H9 (cell line): ENCODE measurements at regions not wholly inside any gene's neighbourhood (a gene's known extent, or its start where the extent isn't known, plus 50 kb on each side); places are given as distances from the start of the nearest gene placed in this dataset.

Source experiments
- DNase-seq: peaks from one replicate; pipeline ENCODE4 v3.0.0-alpha.2; 2017
- H2AFZ ChIP-seq: one replicate; pipeline ENCODE4 v1.6.1; 2013; ENCODE audit warnings: mild to moderate bottlenecking, low read length, control low read depth, moderate library complexity
- H2AK5ac ChIP-seq: 2 replicates; pipeline ENCODE4 v1.6.1; 2013; ENCODE audit warnings: low read length, control low read depth, mixed read lengths; ENCODE audit not compliant: insufficient read length
- H2BK120ac ChIP-seq: one replicate; pipeline ENCODE4 v1.6.1; 2013; ENCODE audit warnings: low read depth, mild to moderate bottlenecking, low read length, control low read depth, inconsistent platforms; ENCODE audit not compliant: poor library complexity, severe bottlenecking
- H2BK12ac ChIP-seq: 2 replicates; pipeline ENCODE4 v1.6.1; 2013; ENCODE audit warnings: low read length, control low read depth, mixed read lengths, low read depth; ENCODE audit not compliant: insufficient read length
- H2BK15ac ChIP-seq: 2 replicates; pipeline ENCODE4 v1.6.1; 2013; ENCODE audit warnings: low read depth, low read length, control low read depth
- H2BK20ac ChIP-seq: one replicate; pipeline ENCODE4 v1.6.1; 2013; ENCODE audit warnings: low read depth, mild to moderate bottlenecking, low read length, control low read depth, inconsistent platforms; ENCODE audit not compliant: poor library complexity, severe bottlenecking
- H2BK5ac ChIP-seq: 2 replicates; pipeline ENCODE4 v1.6.1; 2013; ENCODE audit warnings: low read length, control low read depth, mixed read lengths; ENCODE audit not compliant: insufficient read length
- H3K14ac ChIP-seq: 2 replicates; pipeline ENCODE4 v1.6.1; 2013; ENCODE audit warnings: low read length, control low read depth; ENCODE audit not compliant: insufficient read depth
- H3K18ac ChIP-seq: 2 replicates; pipeline ENCODE4 v1.6.1; 2013; ENCODE audit warnings: low read depth, mild to moderate bottlenecking, mixed read lengths, low read length, control low read depth; ENCODE audit not compliant: insufficient read length
- H3K23ac ChIP-seq: 2 replicates; pipeline ENCODE4 v1.6.1; 2013; ENCODE audit warnings: low read length, control low read depth, mixed read lengths, low read depth; ENCODE audit not compliant: insufficient read length
- H3K23me2 ChIP-seq: 2 replicates; pipeline ENCODE4 v1.6.1; 2013; ENCODE audit warnings: low read depth, mild to moderate bottlenecking, mixed read lengths, low read length, control low read depth; ENCODE audit not compliant: insufficient read length, poor library complexity, severe bottlenecking
- H3K27ac ChIP-seq: 2 replicates; pipeline ENCODE4 v1.5.1; 2013; ENCODE audit warnings: low read length, control low read depth, mixed read lengths, low read depth; ENCODE audit not compliant: insufficient read length
- H3K27me3 ChIP-seq: 2 replicates; pipeline ENCODE4 v1.6.1; 2013; ENCODE audit warnings: low read length, control low read depth, inconsistent platforms; ENCODE audit not compliant: insufficient read depth
- H3K4ac ChIP-seq: 2 replicates; pipeline ENCODE4 v1.6.1; 2013; ENCODE audit warnings: low read depth, mild to moderate bottlenecking, control low read depth, inconsistent platforms, low read length, moderate library complexity
- H3K4me1 ChIP-seq: 2 replicates; pipeline ENCODE4 v1.6.1; 2013; ENCODE audit warnings: low read length, control low read depth, inconsistent platforms; ENCODE audit not compliant: insufficient read depth
- H3K4me2 ChIP-seq: 2 replicates; pipeline ENCODE4 v1.6.1; 2013; ENCODE audit warnings: low read length, control low read depth, mixed read lengths; ENCODE audit not compliant: insufficient read length, insufficient read depth
- H3K56ac ChIP-seq: 2 replicates; pipeline ENCODE4 v1.6.1; 2013; ENCODE audit warnings: low read depth, mild to moderate bottlenecking, mixed read lengths, low read length, control low read depth; ENCODE audit not compliant: insufficient read length
- H3K79me1 ChIP-seq: 2 replicates; pipeline ENCODE4 v1.6.1; 2013; ENCODE audit warnings: low read depth, mild to moderate bottlenecking, moderate library complexity, low read length, control low read depth, inconsistent platforms; ENCODE audit not compliant: insufficient read depth, poor library complexity, severe bottlenecking
- H3K79me2 ChIP-seq: 2 replicates; pipeline ENCODE4 v1.6.1; 2013; ENCODE audit warnings: low read length, control low read depth, inconsistent platforms; ENCODE audit not compliant: insufficient read depth
- H3K9ac ChIP-seq: 2 replicates; pipeline ENCODE4 v1.6.1; 2013; ENCODE audit warnings: low read length, control low read depth, mixed read lengths; ENCODE audit not compliant: insufficient read length; ENCODE audit errors: extremely low read depth
- H3K9me3 ChIP-seq: one replicate; pipeline ENCODE4 v1.6.1; 2013; ENCODE audit warnings: low read depth, low read length, inconsistent platforms; ENCODE audit not compliant: control insufficient read depth
- H3T11ph ChIP-seq: one replicate; pipeline ENCODE4 v1.6.1; 2013; ENCODE audit warnings: mild to moderate bottlenecking, low read length, control low read depth, inconsistent platforms
- H4K20me1 ChIP-seq: one replicate; pipeline ENCODE4 v1.6.1; 2013; ENCODE audit not compliant: control insufficient read depth, insufficient read length, insufficient read depth
- H4K5ac ChIP-seq: 2 replicates; pipeline ENCODE4 v1.6.1; 2013; ENCODE audit warnings: low read depth, mild to moderate bottlenecking, mixed read lengths, low read length, control low read depth; ENCODE audit not compliant: insufficient read length
- H4K8ac ChIP-seq: replicated peaks from 2 replicates; pipeline ENCODE4 v1.6.1; 2013; ENCODE audit warnings: low read length, control low read depth, mixed read lengths, low read depth; ENCODE audit not compliant: insufficient read length
- H4K91ac ChIP-seq: 2 replicates; pipeline ENCODE4 v1.6.1; 2013; ENCODE audit warnings: low read depth, mild to moderate bottlenecking, moderate library complexity, mixed read lengths, low read length, control low read depth; ENCODE audit not compliant: insufficient read length
- H3K27ac Mint-ChIP-seq, 3 experiments: 2 replicates in 2 of 3; 3 replicates in 1 of 3; pipeline ENCODE4 v1.8.0; 2020 to 2021; ENCODE audit warnings: mixed read lengths in 3 of 3, mild to moderate bottlenecking in 1 of 3, moderate library complexity in 1 of 3
- H3K27me3 Mint-ChIP-seq: 2 replicates; pipeline ENCODE4 v1.8.0; 2021; ENCODE audit warnings: low read depth, mild to moderate bottlenecking, moderate library complexity, mixed read lengths
- H3K36me3 Mint-ChIP-seq, 3 experiments: 2 replicates in 2 of 3; 3 replicates in 1 of 3; pipeline ENCODE4 v1.8.0; 2020 to 2021; ENCODE audit warnings: low read depth in 3 of 3, mixed read lengths in 3 of 3; ENCODE audit not compliant: insufficient read depth in 1 of 3
- H3K4me1 Mint-ChIP-seq, 2 experiments: 2 replicates each; pipeline ENCODE4 v1.8.0; 2020; ENCODE audit warnings: mixed read lengths in 2 of 2
- H3K4me3 Mint-ChIP-seq, 2 experiments: 2 replicates in 1 of 2; 3 replicates in 1 of 2; pipeline ENCODE4 v1.8.0; 2020 to 2021; ENCODE audit warnings: mild to moderate bottlenecking in 2 of 2, mixed read lengths in 2 of 2, moderate library complexity in 1 of 2
- H3K9me3 Mint-ChIP-seq, 2 experiments: 2 replicates in 1 of 2; 3 replicates in 1 of 2; pipeline ENCODE4 v1.8.0; 2020; ENCODE audit warnings: mild to moderate bottlenecking in 2 of 2, mixed read lengths in 2 of 2, moderate library complexity in 1 of 2
- CTCF ChIP-seq: fragments of 200-600 bp; sonication (generic); conservative IDR thresholded peaks from 3 replicates; pipeline ENCODE4 v1.8.0; 2021; ENCODE audit warnings: antibody characterized with exemption, mild to moderate bottlenecking
- WGBS: extraction: QIAGEN DNeasy Blood & Tissue Kit; methylation state at CpG from one replicate; pipeline ENCODE4 v1.1.7; 2013; ENCODE audit warnings: missing lambda C conversion rate, low lambda C conversion rate, mixed read lengths; ENCODE audit not compliant: insufficient read length; ENCODE audit errors: extremely low coverage; 5-methylcytosine and 5-hydroxymethylcytosine counted together

- Mint-ChIP-seq H3K4me1 (no peaks in the 10 kb centered on the region), H3K4me3 (no peak overlapping the region), H3K27ac (no peak overlapping the region), H3K27me3 (no peaks in the 10 kb centered on the region), H3K36me3 (no peaks in the 10 kb centered on the region), H3K9me3 (no peaks in the 10 kb centered on the region)
- Histone ChIP-seq H3K4me2 (no peak overlapping the region), H4K5ac (no peak overlapping the region), H2BK5ac (no peak overlapping the region), H2BK12ac (no peak overlapping the region), H2BK120ac (no peak overlapping the region), H3K79me2 (no peaks in the 10 kb centered on the region), H2AK5ac (no peak overlapping the region), H2BK15ac (no peak overlapping the region), H2AFZ (no peak overlapping the region), H3T11ph (no peak overlapping the region), H2BK20ac (no peak overlapping the region), H3K4ac (no peak overlapping the region), H3K9ac (no peak overlapping the region), H4K91ac (no peak overlapping the region), H4K8ac (no peak overlapping the region), H3K18ac (no peak overlapping the region), H3K23ac (no peak overlapping the region), H4K20me1 (no peaks in the 10 kb centered on the region), H3K9me3 (no peaks in the 10 kb centered on the region), H3K23me2 (no peaks in the 10 kb centered on the region), H3K56ac (no peak overlapping the region), H3K4me1 (no peaks in the 10 kb centered on the region), H3K79me1 (no peaks in the 10 kb centered on the region), H3K27ac (no peak overlapping the region), H3K14ac (no peak overlapping the region), H3K27me3 (no peaks in the 10 kb centered on the region)
- DNase-seq: no peak
- no CpG with 5 or more reads among the region's 4 CpGs for WGBS
- no peak for TF ChIP-seq CTCF
Measured at GRCh38 chr9:23194281-23194680, 631.8 kb downstream of the ELAVL2 start.
